Chondrocyte (in vitro differentiated cells): ENCODE measurements at regions not wholly inside any gene's neighbourhood (a gene's known extent, or its start where the extent isn't known, plus 50 kb on each side); places are given as distances from the start of the nearest gene placed in this dataset.
"Not testable (repeated sequence)": the region's sequence is repeated elsewhere in the genome, so short reads cannot be mapped to it uniquely, and the experiment has no call there.

Experiments
- DNase-seq: peaks from one replicate; pipeline ENCODE4 v3.0.0; 2021; ENCODE audit warnings: mixed read lengths, low spot score
- H3K27ac Mint-ChIP-seq: one replicate; pipeline ENCODE4 v1.8.0; 2021; ENCODE audit warnings: mild to moderate bottlenecking, moderate library complexity, mixed read lengths; ENCODE audit not compliant: unreplicated experiment
- H3K27me3 Mint-ChIP-seq: 2 replicates; pipeline ENCODE4 v1.8.0; 2021; ENCODE audit warnings: low read depth, mixed read lengths
- H3K36me3 Mint-ChIP-seq: 2 replicates; pipeline ENCODE4 v1.8.0; 2021; ENCODE audit warnings: low read depth, mixed read lengths
- H3K4me1 Mint-ChIP-seq: 2 replicates; pipeline ENCODE4 v1.8.0; 2021; ENCODE audit warnings: low read depth, mild to moderate bottlenecking, mixed read lengths
- H3K4me3 Mint-ChIP-seq: one replicate; pipeline ENCODE4 v1.8.0; 2021; ENCODE audit warnings: mild to moderate bottlenecking, moderate library complexity, mixed read lengths; ENCODE audit not compliant: unreplicated experiment
- H3K9me3 Mint-ChIP-seq: 2 replicates; pipeline ENCODE4 v1.8.0; 2021; ENCODE audit warnings: low read depth, mixed read lengths
- TF ChIP-seq, protein P1 (sequence below): fragments of 200-600 bp; sonication (generic); IDR thresholded peaks from 2 replicates; pipeline ENCODE4 v1.5.0; 2021; ENCODE audit warnings: antibody characterized with exemption, mild to moderate bottlenecking, moderate library complexity

DNA sequence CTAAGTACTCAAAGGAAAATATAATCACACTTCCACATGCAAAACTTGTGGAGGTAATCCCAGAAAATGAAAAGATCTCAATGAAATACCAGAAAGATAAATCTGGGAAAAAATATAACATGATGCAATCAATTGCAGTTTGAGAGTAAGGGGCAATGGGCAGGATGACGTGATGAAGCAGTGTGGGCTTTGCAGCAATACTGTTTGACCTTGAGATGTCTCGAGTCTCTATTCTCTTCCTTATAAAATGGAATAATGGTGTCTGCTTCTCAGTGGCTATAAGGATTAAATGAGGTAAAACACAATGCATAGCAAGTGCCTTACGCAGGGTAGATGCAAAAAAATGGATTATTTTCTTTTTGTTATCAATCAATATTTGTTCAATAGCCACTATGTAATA, 447.5 kb downstream of the BUD13 start:
- Mint-ChIP-seq H3K27me3 (peaks cover 6% of the 10 kb centered on the region), H3K9me3 (peaks cover 7% of the 10 kb centered on the region)
- no peak for DNase-seq

DNA sequence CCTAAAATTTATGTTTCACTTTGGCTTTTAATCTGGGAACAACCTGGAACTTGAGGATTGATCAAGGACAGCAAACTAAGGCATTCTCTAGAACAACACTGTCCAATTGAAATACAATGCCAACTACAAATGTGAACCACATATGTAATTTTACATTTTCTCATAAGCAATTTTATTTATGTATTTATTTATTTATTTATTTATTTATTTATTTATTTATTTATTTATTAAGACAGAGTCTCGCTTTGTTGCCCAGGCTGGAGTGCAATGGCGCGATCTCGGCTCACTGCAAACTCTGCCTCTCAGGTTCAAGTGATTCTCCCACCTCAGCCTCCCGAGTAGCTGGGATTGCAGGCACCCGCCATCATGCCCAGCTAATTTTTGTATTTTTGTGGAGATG, 448.7 kb downstream of the BUD13 start:
- H3K4me3 Mint-ChIP-seq, H3K36me3 Mint-ChIP-seq, H3K27me3 Mint-ChIP-seq, H3K9me3 Mint-ChIP-seq, H3K27ac Mint-ChIP-seq, H3K4me1 Mint-ChIP-seq, DNase-seq: not testable (repeated sequence)

More for the DNA sequence above, 447.5 kb downstream of the BUD13 start:
- no peak overlapping the region for H3K4me3 Mint-ChIP-seq
- no peak overlapping the region for H3K27ac Mint-ChIP-seq
- H3K4me1 Mint-ChIP-seq: no peaks in the 10 kb centered on the region
- TF ChIP-seq, protein P1, sequence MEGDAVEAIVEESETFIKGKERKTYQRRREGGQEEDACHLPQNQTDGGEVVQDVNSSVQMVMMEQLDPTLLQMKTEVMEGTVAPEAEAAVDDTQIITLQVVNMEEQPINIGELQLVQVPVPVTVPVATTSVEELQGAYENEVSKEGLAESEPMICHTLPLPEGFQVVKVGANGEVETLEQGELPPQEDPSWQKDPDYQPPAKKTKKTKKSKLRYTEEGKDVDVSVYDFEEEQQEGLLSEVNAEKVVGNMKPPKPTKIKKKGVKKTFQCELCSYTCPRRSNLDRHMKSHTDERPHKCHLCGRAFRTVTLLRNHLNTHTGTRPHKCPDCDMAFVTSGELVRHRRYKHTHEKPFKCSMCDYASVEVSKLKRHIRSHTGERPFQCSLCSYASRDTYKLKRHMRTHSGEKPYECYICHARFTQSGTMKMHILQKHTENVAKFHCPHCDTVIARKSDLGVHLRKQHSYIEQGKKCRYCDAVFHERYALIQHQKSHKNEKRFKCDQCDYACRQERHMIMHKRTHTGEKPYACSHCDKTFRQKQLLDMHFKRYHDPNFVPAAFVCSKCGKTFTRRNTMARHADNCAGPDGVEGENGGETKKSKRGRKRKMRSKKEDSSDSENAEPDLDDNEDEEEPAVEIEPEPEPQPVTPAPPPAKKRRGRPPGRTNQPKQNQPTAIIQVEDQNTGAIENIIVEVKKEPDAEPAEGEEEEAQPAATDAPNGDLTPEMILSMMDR: no peak
- no peaks in the 10 kb centered on the region for H3K36me3 Mint-ChIP-seq

DNA sequence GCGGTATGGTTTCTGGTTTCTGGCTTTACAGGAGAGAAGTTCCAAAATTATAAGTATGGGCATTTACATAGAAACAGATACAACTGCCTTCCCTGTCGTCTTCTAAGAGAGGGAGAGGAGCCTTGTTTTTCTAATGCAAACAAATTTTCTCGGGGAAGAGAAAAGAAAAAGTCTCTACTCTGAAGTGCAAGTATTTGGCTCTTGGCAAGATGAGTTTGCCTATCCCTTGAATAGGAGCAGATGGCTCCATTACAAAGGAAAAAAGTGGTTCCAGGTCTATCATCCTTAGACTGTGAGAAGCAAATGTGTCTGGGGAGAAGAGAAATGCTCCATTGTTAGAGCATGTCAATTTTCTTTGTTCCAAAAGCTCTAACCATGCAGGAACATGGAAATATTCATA, 455.6 kb downstream of the BUD13 start:
- no peak overlapping the region for H3K4me3 Mint-ChIP-seq
- TF ChIP-seq, protein P1: no peak
- no peak overlapping the region for H3K27ac Mint-ChIP-seq
- peaks cover 7% of the 10 kb centered on the region for H3K9me3 Mint-ChIP-seq
- H3K4me1 Mint-ChIP-seq: peaks cover 10% of the 10 kb centered on the region
- H3K27me3 Mint-ChIP-seq: peaks cover 30% of the 10 kb centered on the region
- no peak for DNase-seq
- H3K36me3 Mint-ChIP-seq: no peaks in the 10 kb centered on the region

DNA sequence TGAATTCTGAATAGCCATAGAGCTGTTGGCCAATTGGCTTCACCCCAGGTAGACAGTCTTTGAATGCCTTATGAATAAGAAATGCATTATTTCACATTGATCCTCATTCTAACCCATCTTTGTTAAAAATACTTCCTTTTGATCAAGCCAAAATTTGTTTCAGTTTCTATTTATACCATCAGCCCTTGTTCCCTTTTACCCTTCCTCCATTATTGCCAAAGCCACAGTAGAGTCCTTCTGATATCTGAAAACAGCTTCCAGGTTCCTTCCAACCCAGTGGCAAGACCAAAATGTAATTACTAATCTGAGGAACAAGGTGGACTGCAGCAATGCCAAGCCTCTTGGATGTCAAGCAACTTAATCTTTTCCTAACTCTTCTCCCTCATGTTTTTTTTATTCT, 458.8 kb downstream of the BUD13 start:
- no peak for DNase-seq
- peaks cover 25% of the 10 kb centered on the region for H3K4me1 Mint-ChIP-seq
- no peaks in the 10 kb centered on the region for H3K9me3 Mint-ChIP-seq
- H3K36me3 Mint-ChIP-seq: no peaks in the 10 kb centered on the region
- no peak overlapping the region for H3K27ac Mint-ChIP-seq
- no peak overlapping the region for H3K4me3 Mint-ChIP-seq
- peaks cover 29% of the 10 kb centered on the region for H3K27me3 Mint-ChIP-seq
- TF ChIP-seq, protein P1: no peak

DNA sequence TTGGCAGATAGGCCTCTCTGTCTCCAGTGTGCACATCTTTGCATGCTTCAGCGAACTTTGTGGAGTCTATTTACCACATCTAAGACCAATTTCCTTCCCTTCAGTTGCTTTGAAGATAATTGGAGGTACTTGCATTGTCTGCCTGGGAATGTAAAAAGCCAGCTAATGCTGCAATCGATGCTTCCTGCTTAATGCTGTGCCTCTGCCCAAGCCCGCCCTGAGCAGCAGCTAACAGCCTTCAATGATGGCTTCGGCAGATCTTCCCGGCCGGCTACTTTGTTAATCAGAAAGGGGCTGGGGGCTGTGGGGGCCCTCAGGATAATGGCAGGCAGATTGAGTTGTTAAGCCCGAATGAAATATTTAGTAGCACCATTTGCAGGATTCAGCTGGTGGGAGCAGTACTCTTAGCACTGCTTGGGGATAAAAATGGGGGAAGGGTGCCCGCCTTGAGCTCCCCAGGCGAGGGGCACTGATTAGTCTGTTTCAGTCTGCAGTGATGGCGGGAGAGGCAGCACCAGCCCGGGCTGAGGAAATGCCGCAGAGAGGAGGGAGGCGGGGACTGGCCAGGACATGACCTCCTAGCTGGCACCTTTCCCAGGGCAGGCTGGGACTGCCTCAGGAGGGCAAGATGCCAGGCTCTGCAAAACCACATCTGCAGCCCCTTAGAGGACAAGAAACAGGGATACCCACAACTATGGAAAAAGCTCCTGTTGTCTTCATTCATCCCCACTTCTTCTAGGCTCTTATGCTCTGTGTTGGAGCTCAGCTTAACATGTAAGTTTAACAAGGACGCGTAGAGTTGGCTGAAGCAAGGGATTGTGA, 460.0 kb downstream of the BUD13 start:
- Mint-ChIP-seq H3K4me1 (peaks cover 25% of the 10 kb centered on the region), H3K27me3 (peaks cover 28% of the 10 kb centered on the region), H3K4me3 (no peak overlapping the region), H3K36me3 (no peaks in the 10 kb centered on the region), H3K27ac (no peak overlapping the region), H3K9me3 (no peaks in the 10 kb centered on the region)
- TF ChIP-seq, protein P1: no peak
- DNase-seq: no peak

DNA sequence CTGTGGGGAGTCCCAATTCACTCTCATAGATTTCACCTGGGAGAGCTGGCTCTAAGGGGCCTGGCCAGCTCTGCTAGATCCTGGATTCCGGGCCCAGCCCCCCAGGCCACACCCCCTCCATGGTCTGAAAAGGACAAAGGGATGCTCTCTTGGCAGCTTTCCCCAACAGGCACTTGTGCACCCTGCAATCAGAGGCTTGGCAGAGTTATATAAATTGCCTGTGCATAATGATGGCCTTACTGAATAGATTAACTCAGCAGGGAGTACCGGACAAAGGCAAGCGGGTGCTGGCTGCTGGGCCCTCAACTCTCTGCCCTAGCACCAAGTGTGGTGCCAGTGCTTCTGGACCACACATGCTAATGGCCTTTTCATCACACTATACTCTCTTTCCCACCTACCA, 461.6 kb downstream of the BUD13 start:
- Mint-ChIP-seq H3K36me3 (no peaks in the 10 kb centered on the region), H3K9me3 (no peaks in the 10 kb centered on the region), H3K4me3 (no peak overlapping the region), H3K27ac (no peak overlapping the region), H3K27me3 (peaks cover 26% of the 10 kb centered on the region), H3K4me1 (peaks cover 25% of the 10 kb centered on the region)
- TF ChIP-seq, protein P1: no peak
- no peak for DNase-seq
